ENCODE measurements at regions not wholly inside any gene's neighbourhood (a gene's known extent, or its start where the extent isn't known, plus 50 kb on each side); places are given as distances from the start of the nearest gene placed in this dataset.

GRCh38 chr7:35416568-35416967 lies 162.7 kb upstream of the TBX20 start:
- TF ChIP-seq CTCF (IDR thresholded peaks at IDR 0.05; ENCODE audit: extremely low read depth in 1 of 2, insufficient read depth in 1 of 2, low read depth in 1 of 2, low read length in 2 of 2) (no peak), FOS (IDR thresholded peaks at IDR 0.05; ENCODE audit: borderline replicate concordance, insufficient read depth, low read length) (no peak), MAX (IDR thresholded peaks at IDR 0.05; ENCODE audit: insufficient read depth, insufficient read length) (no peak), EZH2 (IDR thresholded peaks at IDR 0.05; ENCODE audit: borderline replicate concordance, low read depth, low read length, severe bottlenecking) (no peak), POLR2A (IDR thresholded peaks at IDR 0.05; ENCODE audit: low read depth, low read length) (no peak), POLR2AphosphoS5 (IDR thresholded peaks at IDR 0.05; ENCODE audit: insufficient read depth, low read depth, low read length) (no peak), MYC (IDR thresholded peaks at IDR 0.05; ENCODE audit: low read depth, low read length) (no peak)
